ENCODE measurements at regions not wholly inside any gene's neighbourhood (a gene's known extent, or its start where the extent isn't known, plus 50 kb on each side); places are given as distances from the start of the nearest gene placed in this dataset.

DNA sequence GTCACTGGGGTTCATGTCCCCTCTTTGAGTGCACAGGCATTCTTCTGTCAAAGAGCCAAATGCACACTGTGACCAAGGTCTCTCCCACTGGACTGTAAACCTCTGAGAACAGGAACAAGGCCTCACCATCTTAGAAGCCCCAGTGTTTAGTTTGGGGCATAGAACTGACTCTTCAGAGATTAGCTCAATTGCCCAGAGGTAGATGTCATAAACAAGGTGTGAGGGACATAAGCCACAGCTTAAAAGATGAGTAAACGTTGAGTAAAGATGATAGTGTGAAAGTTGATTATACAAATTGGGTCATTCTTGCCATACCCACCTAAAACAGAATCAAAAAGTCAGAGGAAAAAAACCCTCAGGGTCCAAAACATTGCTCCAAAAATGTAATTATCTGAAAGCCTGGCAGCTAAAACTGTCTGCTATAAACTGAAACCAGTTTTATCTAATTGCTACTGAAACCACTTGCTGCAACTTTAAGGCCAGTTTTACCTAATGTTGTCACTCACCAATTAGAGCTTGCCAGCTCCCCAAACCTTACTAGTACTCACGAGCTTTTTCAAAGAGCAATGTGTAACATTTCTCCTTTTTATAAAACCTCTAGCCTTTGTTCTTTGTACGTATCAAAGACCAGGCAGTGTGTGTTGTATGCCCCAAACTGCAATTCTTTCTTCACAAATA, 415.2 kb downstream of the RAP2B start:
- no peak overlapping the region for H3K4me3 ChIP-seq
- no peaks in the 10 kb centered on the region for H3K79me2 ChIP-seq
- DNase-seq (ENCODE audit: low spot score), result no peak
- no peaks in the 10 kb centered on the region for H4K20me1 ChIP-seq (ENCODE audit: insufficient read depth, poor library complexity, severe bottlenecking)
- 69% methylated on average over 3 of the region's 3 CpGs for WGBS (ENCODE audit: low lambda C conversion rate, missing lambda C conversion rate)
- no peak overlapping the region for H3K4me2 ChIP-seq
- no peak overlapping the region for H2AFZ ChIP-seq
- H3K36me3 ChIP-seq (replicated peaks; ENCODE audit: insufficient read depth, low read depth), result no peaks in the 10 kb centered on the region
- no peak overlapping the region for H3K27ac ChIP-seq
- TF ChIP-seq EZH2 (IDR thresholded peaks at IDR 0.05; ENCODE audit: borderline replicate concordance) (no peak), EZH2phosphoT487 (IDR thresholded peaks at IDR 0.05; ENCODE audit: low read depth, severe bottlenecking, unreplicated experiment) (no peak)
- TF ChIP-seq, protein P1, sequence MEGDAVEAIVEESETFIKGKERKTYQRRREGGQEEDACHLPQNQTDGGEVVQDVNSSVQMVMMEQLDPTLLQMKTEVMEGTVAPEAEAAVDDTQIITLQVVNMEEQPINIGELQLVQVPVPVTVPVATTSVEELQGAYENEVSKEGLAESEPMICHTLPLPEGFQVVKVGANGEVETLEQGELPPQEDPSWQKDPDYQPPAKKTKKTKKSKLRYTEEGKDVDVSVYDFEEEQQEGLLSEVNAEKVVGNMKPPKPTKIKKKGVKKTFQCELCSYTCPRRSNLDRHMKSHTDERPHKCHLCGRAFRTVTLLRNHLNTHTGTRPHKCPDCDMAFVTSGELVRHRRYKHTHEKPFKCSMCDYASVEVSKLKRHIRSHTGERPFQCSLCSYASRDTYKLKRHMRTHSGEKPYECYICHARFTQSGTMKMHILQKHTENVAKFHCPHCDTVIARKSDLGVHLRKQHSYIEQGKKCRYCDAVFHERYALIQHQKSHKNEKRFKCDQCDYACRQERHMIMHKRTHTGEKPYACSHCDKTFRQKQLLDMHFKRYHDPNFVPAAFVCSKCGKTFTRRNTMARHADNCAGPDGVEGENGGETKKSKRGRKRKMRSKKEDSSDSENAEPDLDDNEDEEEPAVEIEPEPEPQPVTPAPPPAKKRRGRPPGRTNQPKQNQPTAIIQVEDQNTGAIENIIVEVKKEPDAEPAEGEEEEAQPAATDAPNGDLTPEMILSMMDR (IDR thresholded peaks at IDR 0.05; ENCODE audit: poor library complexity), result no peak
- H3K27me3 ChIP-seq, result no peaks in the 10 kb centered on the region
- no peaks in the 10 kb centered on the region for H3K9me3 ChIP-seq (ENCODE audit: low read depth)
- H3K4me1 ChIP-seq (ENCODE audit: insufficient read depth), result peaks cover 11% of the 10 kb centered on the region
- H3K9me2 ChIP-seq (replicated peaks; ENCODE audit: insufficient read depth), result no peaks in the 10 kb centered on the region

DNA sequence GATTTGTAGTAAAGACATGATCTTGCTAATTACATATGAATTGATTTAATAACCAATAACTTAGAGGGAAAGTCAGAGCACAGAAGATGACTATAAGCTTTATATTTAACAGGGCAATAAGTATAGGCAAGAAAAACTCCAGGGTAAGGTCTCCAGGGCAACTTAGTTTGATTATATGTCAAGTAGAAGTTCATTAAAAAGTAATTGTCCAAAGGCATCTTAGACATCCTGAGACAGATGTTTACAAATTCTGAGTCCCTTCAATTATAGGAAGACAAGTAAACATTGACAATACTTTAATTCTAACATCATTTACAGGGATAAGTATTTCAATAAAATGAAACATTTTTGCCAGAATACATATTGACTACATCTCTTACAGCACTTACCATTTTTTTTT, 416.0 kb downstream of the RAP2B start:
- Histone ChIP-seq H3K9me3 (ENCODE audit: low read depth) (no peaks in the 10 kb centered on the region), H3K36me3 (replicated peaks; ENCODE audit: insufficient read depth, low read depth) (no peaks in the 10 kb centered on the region), H2AFZ (no peak overlapping the region), H3K4me3 (no peak overlapping the region), H3K27me3 (no peaks in the 10 kb centered on the region), H3K4me1 (ENCODE audit: insufficient read depth) (peaks cover 3% of the 10 kb centered on the region), H4K20me1 (ENCODE audit: insufficient read depth, poor library complexity, severe bottlenecking) (no peaks in the 10 kb centered on the region), H3K27ac (no peak overlapping the region), H3K79me2 (no peaks in the 10 kb centered on the region), H3K9me2 (replicated peaks; ENCODE audit: insufficient read depth) (no peaks in the 10 kb centered on the region), H3K4me2 (no peak overlapping the region)
- TF ChIP-seq, protein P1 (IDR thresholded peaks at IDR 0.05; ENCODE audit: poor library complexity), result no peak
- TF ChIP-seq EZH2phosphoT487 (IDR thresholded peaks at IDR 0.05; ENCODE audit: low read depth, severe bottlenecking, unreplicated experiment) (no peak), EZH2 (IDR thresholded peaks at IDR 0.05; ENCODE audit: borderline replicate concordance) (no peak)
- no peak for DNase-seq (ENCODE audit: low spot score)

DNA sequence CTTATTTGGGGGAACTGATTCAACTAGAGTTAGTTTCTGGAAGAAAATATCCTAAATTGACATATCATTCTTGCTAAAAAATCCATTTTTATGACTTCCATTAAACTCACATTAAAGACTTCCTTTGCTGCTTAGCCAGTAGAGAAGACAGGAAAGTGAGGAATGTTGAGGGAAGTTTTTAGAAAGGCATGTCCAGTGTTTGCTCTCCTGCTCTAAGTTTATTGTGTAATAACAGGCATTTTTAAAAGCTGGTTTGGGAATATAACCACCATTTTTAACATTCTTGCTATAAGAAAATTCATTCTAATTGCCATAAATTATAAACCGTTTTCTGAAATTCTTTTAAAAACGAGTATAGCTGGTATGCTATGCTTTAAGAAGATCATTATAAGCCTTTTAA, 428.0 kb downstream of the RAP2B start:
- no peak for DNase-seq (ENCODE audit: low spot score)
- H3K9me2 ChIP-seq (replicated peaks; ENCODE audit: insufficient read depth), result no peaks in the 10 kb centered on the region
- no peaks in the 10 kb centered on the region for H3K9me3 ChIP-seq (ENCODE audit: low read depth)
- no peaks in the 10 kb centered on the region for H3K27me3 ChIP-seq
- peaks cover 3% of the 10 kb centered on the region for H3K4me1 ChIP-seq (ENCODE audit: insufficient read depth)
- no peak overlapping the region for H3K27ac ChIP-seq
- H3K36me3 ChIP-seq (replicated peaks; ENCODE audit: insufficient read depth, low read depth), result no peaks in the 10 kb centered on the region
- no peak overlapping the region for H3K4me2 ChIP-seq
- H2AFZ ChIP-seq, result no peak overlapping the region
- WGBS (ENCODE audit: low lambda C conversion rate, missing lambda C conversion rate), result 65% methylated on average over 2 of the region's 2 CpGs
- no peak overlapping the region for H3K4me3 ChIP-seq
- no peaks in the 10 kb centered on the region for H4K20me1 ChIP-seq (ENCODE audit: insufficient read depth, poor library complexity, severe bottlenecking)
- TF ChIP-seq EZH2 (IDR thresholded peaks at IDR 0.05; ENCODE audit: borderline replicate concordance) (no peak), EZH2phosphoT487 (IDR thresholded peaks at IDR 0.05; ENCODE audit: low read depth, severe bottlenecking, unreplicated experiment) (no peak)
- TF ChIP-seq, protein P1 (IDR thresholded peaks at IDR 0.05; ENCODE audit: poor library complexity), result no peak
- no peaks in the 10 kb centered on the region for H3K79me2 ChIP-seq
